ENCODE measurements at regions not wholly inside any gene's neighbourhood (a gene's known extent, or its start where the extent isn't known, plus 50 kb on each side); places are given as distances from the start of the nearest gene placed in this dataset.
"Not testable (repeated sequence)": the region's sequence is repeated elsewhere in the genome, so short reads cannot be mapped to it uniquely, and the experiment has no call there.

GRCh38 chr2:63741884-63742579 is 99.7 kb upstream of the UGP2 start:
- 86 to 88% methylated on average over 3 of the region's 3 CpGs for WGBS, 2 donors
- no peak for TF ChIP-seq CTCF (IDR thresholded peaks at IDR 0.05)
- peaks cover 0 to 5% of the 10 kb centered on the region in 2 donors for H3K4me1 ChIP-seq
- H3K9me3 ChIP-seq, result no peaks in the 10 kb centered on the region
- intact Hi-C loops (cut with DNase I), result no loop called here
- no peak overlapping the region for H3K27ac ChIP-seq
- H3K27me3 ChIP-seq, result no peaks in the 10 kb centered on the region
- no peaks in the 10 kb centered on the region for H3K36me3 ChIP-seq
- no peak for DNase-seq
- no peak overlapping the region for H3K4me3 ChIP-seq (replicated peaks in 1 of 3)

- 82 to 88% methylated on average over 5 of the region's 5 CpGs for WGBS, 2 donors
- no peak for DNase-seq
- intact Hi-C loops (cut with DNase I), result no loop called here
- no peak overlapping the region for H3K4me3 ChIP-seq (replicated peaks in 1 of 3)
- H3K4me1 ChIP-seq, result no peaks in the 10 kb centered on the region
- no peaks in the 10 kb centered on the region for H3K36me3 ChIP-seq
- H3K27ac ChIP-seq, result no peak overlapping the region
- H3K27me3 ChIP-seq, result no peaks in the 10 kb centered on the region
- TF ChIP-seq POLR2A (IDR thresholded peaks at IDR 0.05) (no peak), CTCF (IDR thresholded peaks at IDR 0.05) (no peak)
- no peaks in the 10 kb centered on the region for H3K9me3 ChIP-seq
Observed at GRCh38 chr2:63742580-63742976, 99.1 kb upstream of the UGP2 start.

DNA sequence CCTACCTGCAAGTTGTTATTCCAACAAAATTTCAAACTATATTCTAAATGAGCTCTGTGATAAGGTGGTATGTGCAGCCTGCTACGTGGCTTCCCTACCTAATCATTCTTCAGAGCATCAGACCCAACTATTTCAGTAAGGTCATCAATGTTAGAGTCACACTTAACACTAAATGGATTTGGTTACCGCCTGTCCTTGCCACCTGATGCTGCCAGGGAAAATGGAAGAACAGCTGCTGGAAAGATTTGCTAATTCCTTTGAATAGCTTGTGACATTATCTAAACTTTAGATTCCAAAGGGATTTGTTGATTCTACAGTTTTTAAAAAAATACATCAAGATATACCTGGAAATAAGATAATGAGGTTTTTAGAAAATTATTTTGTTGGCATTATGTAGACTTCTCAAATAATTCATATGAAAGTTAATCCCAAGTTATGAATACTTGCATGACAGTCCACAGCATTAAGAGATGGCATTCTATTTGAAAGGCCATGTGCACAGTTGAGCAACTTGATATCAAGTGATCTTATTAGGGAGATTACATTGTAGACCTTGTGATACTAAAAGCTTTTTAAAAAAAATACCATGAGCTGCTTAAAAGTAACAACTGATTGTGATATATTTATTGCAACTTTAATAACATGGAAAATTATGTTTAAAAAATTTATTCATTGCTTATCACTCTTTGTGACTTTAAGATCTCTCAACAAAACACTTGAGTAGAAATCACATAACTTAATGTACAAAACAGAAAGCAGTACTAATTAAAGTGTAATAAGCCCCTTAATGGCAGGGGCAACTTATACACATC is 98.3 kb upstream of the UGP2 start:
- Histone ChIP-seq H3K27ac (no peak overlapping the region), H3K27me3 (no peaks in the 10 kb centered on the region), H3K4me3 (replicated peaks in 1 of 3) (no peak overlapping the region), H3K4me1 (no peaks in the 10 kb centered on the region), H3K9me3 (no peaks in the 10 kb centered on the region), H3K36me3 (no peaks in the 10 kb centered on the region)
- TF ChIP-seq POLR2A (IDR thresholded peaks at IDR 0.05) (no peak), CTCF (IDR thresholded peaks at IDR 0.05) (no peak)
- WGBS, 2 donors, result 90 to 96% methylated on average over 2 of the region's 2 CpGs
- intact Hi-C loops (cut with DNase I), result no loop called here
- no peak for DNase-seq

DNA sequence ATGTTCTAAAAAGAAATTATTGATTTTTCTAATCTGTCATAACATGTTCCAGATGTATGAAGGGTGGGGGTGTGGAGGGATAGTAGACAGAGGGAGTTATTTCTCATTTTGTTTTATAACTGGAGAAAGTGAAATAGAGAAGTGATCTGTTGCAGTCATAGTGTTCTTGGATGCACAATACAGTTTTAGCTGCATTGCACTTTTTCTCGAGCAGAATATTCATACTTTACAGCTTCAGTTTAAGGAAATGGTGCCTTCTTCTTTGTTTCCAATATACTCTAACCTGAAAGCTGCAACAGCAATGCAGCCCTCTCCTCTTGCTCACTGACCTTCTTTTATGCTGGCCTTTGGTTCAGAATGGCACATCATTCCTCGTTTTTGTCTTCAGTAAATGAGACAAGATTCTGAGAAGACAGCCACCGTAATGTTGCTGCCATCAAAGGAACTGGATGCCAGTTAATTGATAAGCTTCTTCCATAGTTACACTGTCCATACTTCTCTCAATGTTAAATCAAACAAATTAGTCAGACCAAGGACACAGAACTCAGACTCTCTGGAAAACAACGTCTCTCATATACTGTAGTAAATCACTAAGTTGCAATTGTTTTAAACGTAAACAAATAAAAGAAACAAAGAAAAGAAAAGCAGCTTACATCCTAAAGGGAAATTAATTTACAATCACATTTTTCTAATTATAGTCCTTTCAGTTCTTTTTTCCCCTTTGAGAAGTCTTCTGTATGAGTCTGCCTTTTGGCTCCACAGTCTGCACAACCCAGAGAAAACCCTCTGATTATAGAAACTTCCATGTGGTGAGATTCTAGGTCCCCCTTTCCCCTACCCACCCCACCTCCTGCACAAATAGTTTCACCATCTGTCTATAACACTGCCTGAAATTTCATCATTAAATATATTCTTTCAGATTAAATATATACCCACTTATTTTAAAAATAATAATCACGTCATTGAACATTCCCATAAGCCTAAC is 97.4 kb upstream of the UGP2 start:
- H3K9me3 ChIP-seq, result no peaks in the 10 kb centered on the region
- H3K27ac ChIP-seq, result no peak overlapping the region
- no peak for DNase-seq
- 79 to 80% methylated on average over 6 of the region's 6 CpGs for WGBS, 2 donors
- TF ChIP-seq CTCF (IDR thresholded peaks at IDR 0.05) (no peak), POLR2A (IDR thresholded peaks at IDR 0.05) (no peak)
- no peaks in the 10 kb centered on the region for H3K4me1 ChIP-seq
- H3K4me3 ChIP-seq (replicated peaks in 1 of 3), result no peak overlapping the region
- no peaks in the 10 kb centered on the region for H3K36me3 ChIP-seq
- no peaks in the 10 kb centered on the region for H3K27me3 ChIP-seq
- intact Hi-C loops (cut with DNase I), result no loop called here

DNA sequence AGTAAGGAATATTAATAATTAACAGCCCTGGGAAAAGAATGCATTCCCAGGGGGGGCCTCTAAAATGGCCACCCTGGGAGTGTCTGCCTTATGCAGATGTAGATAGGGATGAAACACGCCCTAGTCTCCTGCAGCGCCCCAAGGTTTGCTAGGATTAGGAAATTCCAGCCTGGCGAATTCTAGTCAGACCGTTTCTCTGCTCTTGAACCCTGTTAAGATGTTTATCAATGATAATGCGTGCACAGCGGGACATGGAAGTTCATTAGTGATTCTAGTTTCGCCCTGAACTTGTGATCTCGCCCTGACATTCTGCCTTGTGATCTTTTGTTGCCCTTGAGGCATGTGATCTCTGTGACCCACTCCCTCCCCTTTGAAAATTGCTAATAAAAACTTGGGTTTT is 95.1 kb upstream of the UGP2 start:
- H3K27ac ChIP-seq; H3K4me1 ChIP-seq; DNase-seq; H3K4me3 ChIP-seq (replicated peaks in 1 of 3); intact Hi-C loops (cut with DNase I); H3K9me3 ChIP-seq; H3K36me3 ChIP-seq; H3K27me3 ChIP-seq: not testable (repeated sequence)
- WGBS, 2 donors, result 88 to 91% methylated on average over 8 of the region's 8 CpGs
